ENCODE measurements at regions not wholly inside any gene's neighbourhood (a gene's known extent, or its start where the extent isn't known, plus 50 kb on each side); places are given as distances from the start of the nearest gene placed in this dataset.

- no peak overlapping the region for H3K27ac Mint-ChIP-seq
- ATAC-seq = no peak
- peaks cover 12% of the 10 kb centered on the region for H3K4me1 Mint-ChIP-seq (ENCODE audit: low read depth)
- H3K27me3 Mint-ChIP-seq = peaks cover 8% of the 10 kb centered on the region
- POLR2A ChIA-PET = no interaction called here
- H3K4me3 Mint-ChIP-seq = no peak overlapping the region
- H3K9me3 Mint-ChIP-seq = peaks cover 5% of the 10 kb centered on the region
- TF ChIP-seq, protein P1, sequence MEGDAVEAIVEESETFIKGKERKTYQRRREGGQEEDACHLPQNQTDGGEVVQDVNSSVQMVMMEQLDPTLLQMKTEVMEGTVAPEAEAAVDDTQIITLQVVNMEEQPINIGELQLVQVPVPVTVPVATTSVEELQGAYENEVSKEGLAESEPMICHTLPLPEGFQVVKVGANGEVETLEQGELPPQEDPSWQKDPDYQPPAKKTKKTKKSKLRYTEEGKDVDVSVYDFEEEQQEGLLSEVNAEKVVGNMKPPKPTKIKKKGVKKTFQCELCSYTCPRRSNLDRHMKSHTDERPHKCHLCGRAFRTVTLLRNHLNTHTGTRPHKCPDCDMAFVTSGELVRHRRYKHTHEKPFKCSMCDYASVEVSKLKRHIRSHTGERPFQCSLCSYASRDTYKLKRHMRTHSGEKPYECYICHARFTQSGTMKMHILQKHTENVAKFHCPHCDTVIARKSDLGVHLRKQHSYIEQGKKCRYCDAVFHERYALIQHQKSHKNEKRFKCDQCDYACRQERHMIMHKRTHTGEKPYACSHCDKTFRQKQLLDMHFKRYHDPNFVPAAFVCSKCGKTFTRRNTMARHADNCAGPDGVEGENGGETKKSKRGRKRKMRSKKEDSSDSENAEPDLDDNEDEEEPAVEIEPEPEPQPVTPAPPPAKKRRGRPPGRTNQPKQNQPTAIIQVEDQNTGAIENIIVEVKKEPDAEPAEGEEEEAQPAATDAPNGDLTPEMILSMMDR (IDR thresholded peaks at IDR 0.05) = no peak
- DNase-seq = no peak
- intact Hi-C loops (cut with micrococcal nuclease) = no loop called here
- H3K36me3 Mint-ChIP-seq (ENCODE audit: low read depth) = no peaks in the 10 kb centered on the region
- CTCF ChIA-PET = no interaction called here
These were observed 200.0 kb upstream of the S1PR3 start for GRCh38 chr9:88791105-88791805.

- intact Hi-C loops (cut with micrococcal nuclease) = no loop called here
- H3K27ac Mint-ChIP-seq = no peak overlapping the region
- ChIA-PET CTCF (no interaction called here), POLR2A (no interaction called here)
- no peak for ATAC-seq
- H3K4me3 Mint-ChIP-seq = no peak overlapping the region
- TF ChIP-seq, protein P1 (IDR thresholded peaks at IDR 0.05) = no peak
- H3K4me1 Mint-ChIP-seq (ENCODE audit: low read depth) = peaks cover 12% of the 10 kb centered on the region
- peaks cover 5% of the 10 kb centered on the region for H3K9me3 Mint-ChIP-seq
- DNase-seq = no peak
- H3K36me3 Mint-ChIP-seq (ENCODE audit: low read depth) = no peaks in the 10 kb centered on the region
- peaks cover 7% of the 10 kb centered on the region for H3K27me3 Mint-ChIP-seq
These were observed 198.8 kb upstream of the S1PR3 start for GRCh38 chr9:88792502-88792901.

GRCh38 chr9:88794100-88794499 lies 197.2 kb upstream of the S1PR3 start:
- intact Hi-C loops (cut with micrococcal nuclease) = no loop called here
- TF ChIP-seq, protein P1 (IDR thresholded peaks at IDR 0.05) = no peak
- H3K4me1 Mint-ChIP-seq (ENCODE audit: low read depth) = peaks cover 12% of the 10 kb centered on the region
- H3K27ac Mint-ChIP-seq = no peak overlapping the region
- no peaks in the 10 kb centered on the region for H3K36me3 Mint-ChIP-seq (ENCODE audit: low read depth)
- no peaks in the 10 kb centered on the region for H3K27me3 Mint-ChIP-seq
- CTCF ChIA-PET = no interaction called here
- H3K4me3 Mint-ChIP-seq = no peak overlapping the region
- POLR2A ChIA-PET = no interaction called here
- H3K9me3 Mint-ChIP-seq = peaks cover 5% of the 10 kb centered on the region
- ATAC-seq = no peak
- DNase-seq = no peak

DNA sequence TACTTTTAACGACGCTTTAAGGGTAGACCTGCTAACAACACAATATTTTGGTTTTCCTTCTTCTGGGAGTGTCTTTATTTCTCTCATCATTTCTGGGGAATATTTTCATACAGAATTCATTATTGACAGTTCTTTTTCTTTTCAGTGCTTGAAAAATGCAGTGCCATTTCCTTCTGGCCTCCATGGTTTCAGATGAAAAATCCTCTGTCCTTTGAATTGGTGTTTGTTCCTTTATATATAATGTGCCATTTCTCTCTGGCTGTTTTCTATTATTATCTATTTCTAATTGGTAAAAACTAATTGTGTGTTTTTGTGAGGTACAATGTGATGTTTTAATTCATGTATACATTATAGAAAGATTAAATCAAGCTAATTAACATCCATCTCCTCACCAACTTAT lies 194.3 kb upstream of the S1PR3 start:
- intact Hi-C loops (cut with micrococcal nuclease) = no loop called here
- no peak overlapping the region for H3K27ac Mint-ChIP-seq
- H3K4me3 Mint-ChIP-seq = no peak overlapping the region
- TF ChIP-seq, protein P1 (IDR thresholded peaks at IDR 0.05) = no peak
- H3K27me3 Mint-ChIP-seq = peaks cover 5% of the 10 kb centered on the region
- ChIA-PET POLR2A (no interaction called here), CTCF (no interaction called here)
- H3K36me3 Mint-ChIP-seq (ENCODE audit: low read depth) = no peaks in the 10 kb centered on the region
- H3K9me3 Mint-ChIP-seq = peaks cover 5% of the 10 kb centered on the region
- ATAC-seq = no peak
- DNase-seq = no peak
- peaks cover 6% of the 10 kb centered on the region for H3K4me1 Mint-ChIP-seq (ENCODE audit: low read depth)

DNA sequence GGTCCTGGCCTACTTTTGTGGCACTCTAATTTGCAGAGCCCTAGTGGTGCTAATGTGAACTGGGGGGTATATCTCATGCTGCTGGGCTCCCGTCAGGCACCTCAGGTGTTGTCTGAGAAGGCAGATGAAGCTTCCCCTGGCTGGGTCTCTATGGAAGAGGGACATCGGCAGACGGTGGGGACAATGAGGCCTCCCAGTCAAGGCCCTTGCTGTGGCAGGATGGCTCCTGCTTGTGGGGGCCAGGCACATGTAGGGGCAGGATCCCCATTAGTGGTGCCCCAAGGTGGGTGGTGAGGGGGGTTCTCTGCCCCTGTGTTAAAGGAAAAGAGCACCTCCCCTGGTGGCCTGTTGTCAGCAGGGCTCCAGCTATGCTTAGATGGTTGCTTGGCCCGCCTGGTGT lies 192.8 kb upstream of the S1PR3 start:
- CTCF ChIA-PET = no interaction called here
- intact Hi-C loops (cut with micrococcal nuclease) = no loop called here
- H3K36me3 Mint-ChIP-seq (ENCODE audit: low read depth) = no peaks in the 10 kb centered on the region
- H3K4me1 Mint-ChIP-seq (ENCODE audit: low read depth) = peaks cover 6% of the 10 kb centered on the region
- peaks cover 5% of the 10 kb centered on the region for H3K9me3 Mint-ChIP-seq
- H3K4me3 Mint-ChIP-seq = no peak overlapping the region
- DNase-seq = no peak
- H3K27ac Mint-ChIP-seq = no peak overlapping the region
- POLR2A ChIA-PET = no interaction called here
- no peak for ATAC-seq
- TF ChIP-seq, protein P1 (IDR thresholded peaks at IDR 0.05) = no peak
- peaks cover 12% of the 10 kb centered on the region for H3K27me3 Mint-ChIP-seq

All from activated CD8-positive, alpha-beta T cell treated with anti-CD3 and anti-CD28 coated beads for 36 hours (primary cell).